K562 (cell line): ENCODE measurements at regions not wholly inside any gene's neighbourhood (a gene's known extent, or its start where the extent isn't known, plus 50 kb on each side); places are given as distances from the start of the nearest gene placed in this dataset.

Source experiments
- ATAC-seq: fragments of 200-7000 bp; cut with Tn5 transposase; 3 replicates; pipeline ENCODE4 v1.9.1; 2020; ENCODE audit warnings: moderate library complexity
- BruUV-seq: library from RNA; stranded (reverse); fragments of 400-500 nt; replicated peaks from 2 replicates; lab custom pipeline; 2021; lab: Mats Ljungman, UMichigan
- CTCF ChIA-PET: fragments of 300-600 bp; formaldehyde crosslinking; extraction: SDS; loops from one replicate; lab custom pipeline; 2021; ENCODE audit warnings: low intra/inter-chr PET ratio; lab: Yijun Ruan, JAX
- POLR2A ChIA-PET: fragments of 300-600, 350-650 bp; sonication (Branson Sonifier 250); formaldehyde crosslinking; extraction: SDS; loops from one replicate; lab custom pipeline; 2021; ENCODE audit warnings: antibody characterized with exemption, inconsistent platforms; lab: Yijun Ruan, JAX
- DNase-seq, 4 experiments: peaks; one replicate each; pipeline versions ENCODE4 v3.0.0 to v3.0.0-alpha.2; 2011 to 2018; ENCODE audit warnings: low spot score in 3 of 4, mixed read lengths in 3 of 4; ENCODE audit errors: extremely low read depth in 1 of 4
- FAIRE-seq: peaks from 2 replicates; lab custom pipeline; 2011; peaks lifted over from hg19 to GRCh38; lab: Jason Lieb, UNC
- H2AFZ ChIP-seq: 2 replicates; pipeline ENCODE4 v1.6.0; 2011; ENCODE audit warnings: low read depth, low read length, control low read depth, inconsistent platforms
- H3K27ac ChIP-seq: fragments of 200-600 bp; 3 replicates; pipeline ENCODE4 v1.8.0; 2011; ENCODE audit warnings: low read depth, mild to moderate bottlenecking, control low read depth, inconsistent platforms, low read length, moderate library complexity, mixed read lengths; ENCODE audit errors: extremely low read depth
- H3K27me3 ChIP-seq, 2 experiments: fragments of 300-600 bp in 1 of 2; 2 replicates in 1 of 2; 3 replicates in 1 of 2; pipeline versions ENCODE4 v1.6.0 to v1.8.0; 2011; ENCODE audit warnings: inconsistent platforms in 2 of 2, low read length in 2 of 2, mild to moderate bottlenecking in 1 of 2, mixed read lengths in 1 of 2, moderate library complexity in 1 of 2; ENCODE audit not compliant: control insufficient read depth in 2 of 2, insufficient read depth in 2 of 2
- H3K36me3 ChIP-seq: fragments of 300-600 bp; 3 replicates; pipeline ENCODE4 v1.8.0; 2011; ENCODE audit warnings: mild to moderate bottlenecking, low read length, inconsistent platforms; ENCODE audit not compliant: control insufficient read depth, insufficient read depth
- H3K4me1 ChIP-seq, 2 experiments: fragments of 200-600 bp in 1 of 2; replicated peaks in 1 of 2; 2 replicates in 1 of 2; 3 replicates in 1 of 2; pipeline versions ENCODE4 v1.5.1 to v1.8.0; 2011; ENCODE audit warnings: inconsistent platforms in 2 of 2, low read length in 2 of 2, mild to moderate bottlenecking in 1 of 2, mixed read lengths in 1 of 2, moderate library complexity in 1 of 2; ENCODE audit not compliant: control insufficient read depth in 2 of 2, insufficient read depth in 2 of 2
- H3K4me2 ChIP-seq: 2 replicates; pipeline ENCODE4 v1.6.1; 2011; ENCODE audit warnings: low read length, control low read depth, inconsistent platforms, mixed read lengths; ENCODE audit not compliant: insufficient read depth
- H3K4me3 ChIP-seq: fragments of 200-600 bp; sonication (generic), shearing (Covaris generic); 2 replicates; pipeline ENCODE4 v1.5.1; 2016; ENCODE audit warnings: control low read depth, inconsistent platforms
- H3K79me2 ChIP-seq: fragments of 200-600 bp; 3 replicates; pipeline ENCODE4 v1.8.0; 2011; ENCODE audit warnings: low read length, inconsistent platforms; ENCODE audit not compliant: control insufficient read depth, insufficient read depth
- H3K9ac ChIP-seq, 2 experiments: 2 replicates each; pipeline versions ENCODE4 v1.6.0 to v1.6.1; 2011; ENCODE audit warnings: low read depth in 2 of 2, low read length in 2 of 2, control low read depth in 1 of 2, inconsistent platforms in 1 of 2, mild to moderate bottlenecking in 1 of 2, mixed read lengths in 1 of 2; ENCODE audit not compliant: insufficient read depth in 1 of 2
- H3K9me1 ChIP-seq: one replicate; pipeline ENCODE4 v1.6.0; 2011; ENCODE audit warnings: inconsistent platforms, mild to moderate bottlenecking, low read length, moderate library complexity; ENCODE audit not compliant: control insufficient read depth, insufficient read depth
- H3K9me3 ChIP-seq: replicated peaks from 2 replicates; pipeline ENCODE4 v1.5.1; 2011; ENCODE audit warnings: low read depth, low read length, inconsistent platforms; ENCODE audit not compliant: control insufficient read depth, insufficient read depth
- H4K20me1 ChIP-seq: replicated peaks from 2 replicates; pipeline ENCODE4 v1.6.1; 2011; ENCODE audit warnings: low read length, inconsistent platforms, mixed read lengths; ENCODE audit not compliant: control insufficient read depth, insufficient read depth
- BRD4 ChIP-seq: fragments of 200-600 bp; sonication (generic); IDR thresholded peaks from 2 replicates; pipeline ENCODE4 v1.6.1; 2017; ENCODE audit warnings: inconsistent platforms
- DPF2 ChIP-seq: fragments of 450-650 bp; IDR thresholded peaks from 2 replicates; pipeline ENCODE4 v1.6.1; 2016
- FOXK2 ChIP-seq, 2 experiments: fragments of 450-650 bp; IDR thresholded peaks in 1 of 2; conservative IDR thresholded peaks in 1 of 2; 2 replicates each; pipeline ENCODE4 v1.6.1; 2016; ENCODE audit warnings: low read depth in 2 of 2, mild to moderate bottlenecking in 1 of 2
- HNRNPL ChIP-seq: fragments of 200-400 bp; formaldehyde crosslinking; IDR thresholded peaks from 2 replicates; pipeline ENCODE4 v1.6.1; 2017; ENCODE audit warnings: low read depth, mild to moderate bottlenecking, low read length
- RBM22 ChIP-seq: fragments of 200-400 bp; formaldehyde crosslinking; IDR thresholded peaks from 2 replicates; pipeline ENCODE4 v1.6.1; 2018; ENCODE audit warnings: low read length, low read depth; ENCODE audit not compliant: poor library complexity, severe bottlenecking
- RFX1 ChIP-seq: fragments of 450-650 bp; IDR thresholded peaks from 2 replicates; pipeline ENCODE4 v1.6.1; 2016; ENCODE audit warnings: mild to moderate bottlenecking, moderate library complexity
- SMARCC2 ChIP-seq: fragments of 450-650 bp; IDR thresholded peaks from 2 replicates; pipeline ENCODE4 v1.6.1; 2017; ENCODE audit warnings: antibody characterized with exemption, moderate library complexity, mild to moderate bottlenecking, low read depth
- SRF ChIP-seq, 2 experiments: fragments of 250-450, 450-650 bp in 1 of 2; sonication (Bioruptor Pico) in 1 of 2; sonication (generic) in 1 of 2; formaldehyde crosslinking; IDR thresholded peaks; 2 replicates each; pipeline versions ENCODE4 v1.5.0 to v1.5.1; 2020 to 2022; ENCODE audit warnings: mild to moderate bottlenecking in 1 of 2, missing genetic modification reagents in 1 of 2
- THRAP3 ChIP-seq: fragments of 450-650 bp; IDR thresholded peaks from 2 replicates; pipeline ENCODE4 v1.6.1; 2016; ENCODE audit warnings: mild to moderate bottlenecking, inconsistent platforms, borderline replicate concordance
- TSC22D4 ChIP-seq: fragments of 450-650 bp; IDR thresholded peaks from 2 replicates; pipeline ENCODE4 v1.6.1; 2016; ENCODE audit warnings: missing genetic modification characterization, missing biosample characterization, control low read depth
- ZFP36 ChIP-seq: fragments of 150-350 bp; IDR thresholded peaks from 2 replicates; pipeline ENCODE4 v1.6.1; 2018; ENCODE audit warnings: low read length, low read depth; ENCODE audit not compliant: partially characterized antibody
- ZNF41 ChIP-seq: fragments of 250-450 bp; sonication (Bioruptor Pico); conservative IDR thresholded peaks from 2 replicates; pipeline ENCODE4 v1.4.0; 2020; ENCODE audit warnings: mild to moderate bottlenecking
- ZNF57 ChIP-seq: fragments of 450-650 bp; formaldehyde crosslinking; IDR thresholded peaks from 2 replicates; pipeline ENCODE4 v1.4.0; 2020; ENCODE audit warnings: mild to moderate bottlenecking, moderate library complexity
- ZNF644 ChIP-seq: fragments of 200-800 bp; sonication (Bioruptor generic); IDR thresholded peaks from 2 replicates; pipeline ENCODE4 v1.6.1; 2016; ENCODE audit warnings: low read depth, missing genetic modification characterization, missing compliant biosample characterization
- WGBS: fragments of 100-300 bp; shearing (Covaris generic); methylation state at CpG from one replicate; pipeline ENCODE4 v1.1.6; 2016; ENCODE audit warnings: low coverage, mixed read lengths; ENCODE audit not compliant: insufficient coverage; ENCODE audit errors: missing lambda C conversion rate; 5-methylcytosine and 5-hydroxymethylcytosine counted together
- in situ Hi-C: fragments of 300-500 bp; cut with MboI; formaldehyde crosslinking; loops from 4 replicates; pipeline ENCODE4 v1.15.0; 2018; ENCODE audit warnings: inconsistent platforms, mixed read lengths
- intact Hi-C: fragments of 100-400 bp; cut with micrococcal nuclease; formaldehyde crosslinking; loops from 2 replicates; pipeline ENCODE4 v1.14.2; 2022
- TF ChIP-seq, protein P1 (sequence below): sonication (generic); formaldehyde crosslinking; IDR thresholded peaks from 2 replicates; pipeline ENCODE4 v1.5.0; 2020; ENCODE audit warnings: missing genetic modification reagents

DNA sequence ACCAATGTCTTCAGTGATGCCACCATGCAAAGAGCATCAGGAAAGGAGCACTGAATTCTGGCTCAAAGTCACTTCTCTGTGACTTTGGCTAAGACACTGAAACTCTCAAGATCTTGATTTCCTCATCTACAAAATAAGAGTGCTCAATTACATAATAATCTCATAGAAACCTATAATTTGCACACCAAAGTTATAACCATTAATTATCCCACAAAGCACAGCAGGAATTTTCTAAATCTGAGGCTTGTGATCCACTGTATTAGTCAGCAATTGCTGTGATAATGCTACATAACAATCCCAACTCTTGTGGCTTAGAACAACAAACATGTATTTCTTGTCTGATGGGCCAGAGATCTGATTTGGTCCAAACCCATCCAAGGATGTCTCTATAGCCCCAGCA lies 108.7 kb downstream of the PSMG1 start (continued):
- TF ChIP-seq RFX1 (no peak), ZNF57 (CRISPR knock-in tag) (no peak), HNRNPL (no peak)
- TF ChIP-seq, protein P1, sequence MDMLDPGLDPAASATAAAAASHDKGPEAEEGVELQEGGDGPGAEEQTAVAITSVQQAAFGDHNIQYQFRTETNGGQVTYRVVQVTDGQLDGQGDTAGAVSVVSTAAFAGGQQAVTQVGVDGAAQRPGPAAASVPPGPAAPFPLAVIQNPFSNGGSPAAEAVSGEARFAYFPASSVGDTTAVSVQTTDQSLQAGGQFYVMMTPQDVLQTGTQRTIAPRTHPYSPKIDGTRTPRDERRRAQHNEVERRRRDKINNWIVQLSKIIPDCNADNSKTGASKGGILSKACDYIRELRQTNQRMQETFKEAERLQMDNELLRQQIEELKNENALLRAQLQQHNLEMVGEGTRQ (CRISPR knock-in tag) = no peak
- TF ChIP-seq, all 486 proteins: peak for 0

DNA sequence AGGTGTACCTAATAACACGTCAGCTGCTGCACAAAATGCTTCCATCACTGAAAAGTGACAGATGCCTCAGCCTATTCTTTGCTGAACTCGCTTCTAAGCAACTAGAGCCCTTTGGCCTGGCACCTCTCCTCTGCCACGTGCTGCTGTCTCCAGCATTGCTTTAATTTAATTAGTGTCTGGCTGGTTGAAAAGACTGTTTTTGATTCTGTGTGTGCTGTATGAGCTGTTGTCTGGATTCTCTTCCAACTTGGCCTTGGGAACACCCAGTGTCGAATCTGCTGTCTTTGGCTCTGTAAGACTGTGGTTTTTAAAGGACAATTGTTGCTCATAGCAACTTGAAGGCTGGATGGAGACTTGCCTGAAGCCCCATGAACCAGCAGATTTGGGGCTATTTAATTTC lies 109.5 kb downstream of the PSMG1 start:
- Histone ChIP-seq H3K79me2 (no peaks in the 10 kb centered on the region), H3K27me3 (peaks cover 6% of the 10 kb centered on the region in 2 experiments; a peak in 3 of 5 replicates), H3K4me3 (no peak overlapping the region), H3K36me3 (no peaks in the 10 kb centered on the region), H3K9me3 (no peaks in the 10 kb centered on the region), H3K27ac (no peak overlapping the region), H3K9me1 (no peaks in the 10 kb centered on the region), H3K9ac (no peak overlapping the region), H4K20me1 (no peaks in the 10 kb centered on the region), H3K4me1 (no peaks in the 10 kb centered on the region), H3K4me2 (no peak overlapping the region), H2AFZ (no peak overlapping the region)
- no peak for DNase-seq
- TF ChIP-seq FOXK2 (conservative IDR thresholded peaks at IDR 0.05 in 1 of 2, IDR thresholded peaks at IDR 0.05 in 1 of 2; ENCODE audit: low read depth in 2 of 2) (no peak), TSC22D4 (no peak), SMARCC2 (no peak), ZFP36 (no peak), ZNF644 (tag) (no peak), RBM22 (no peak), DPF2 (no peak), BRD4 (no peak), ZNF41 (no peak), THRAP3 (no peak), SRF (CRISPR knock-in tag; IDR thresholded peaks at IDR 0.05) (no peak)
- ChIA-PET POLR2A (interaction anchor here (0.7 to 0.8 kb wide), 2 partner anchors 11 to 603 kb away, joined by 3 read pairs; no protein-coding TSS in a partner anchor), CTCF (no interaction called here)
- intact Hi-C loops (no loop called here), in situ Hi-C loops (no loop called here)
- ATAC-seq = no peak
- under 1% methylated on average over 4 of the region's 4 CpGs for WGBS
- no peak for FAIRE-seq
- BruUV-seq = no TSS peak
